Activated CD4-positive, alpha-beta T cell treated with anti-CD3 and anti-CD28 coated beads, Interleukin-2, amount 50 U/mL, for 4 hours (primary cell): ENCODE measurements at regions not wholly inside any gene's neighbourhood (a gene's known extent, or its start where the extent isn't known, plus 50 kb on each side); places are given as distances from the start of the nearest gene placed in this dataset.

Experiments used
- DNase-seq, 2 experiments: peaks; one replicate each; pipeline ENCODE4 v3.0.0-alpha.2; 2020

- DNase-seq = peak; percentile 76 to 78
Observed at GRCh38 chr6:25070547-25071366, 135.0 kb upstream of the RIPOR2 start.

GRCh38 chr6:25078141-25078540 lies 142.4 kb upstream of the RIPOR2 start:
- no peak for DNase-seq

DNA sequence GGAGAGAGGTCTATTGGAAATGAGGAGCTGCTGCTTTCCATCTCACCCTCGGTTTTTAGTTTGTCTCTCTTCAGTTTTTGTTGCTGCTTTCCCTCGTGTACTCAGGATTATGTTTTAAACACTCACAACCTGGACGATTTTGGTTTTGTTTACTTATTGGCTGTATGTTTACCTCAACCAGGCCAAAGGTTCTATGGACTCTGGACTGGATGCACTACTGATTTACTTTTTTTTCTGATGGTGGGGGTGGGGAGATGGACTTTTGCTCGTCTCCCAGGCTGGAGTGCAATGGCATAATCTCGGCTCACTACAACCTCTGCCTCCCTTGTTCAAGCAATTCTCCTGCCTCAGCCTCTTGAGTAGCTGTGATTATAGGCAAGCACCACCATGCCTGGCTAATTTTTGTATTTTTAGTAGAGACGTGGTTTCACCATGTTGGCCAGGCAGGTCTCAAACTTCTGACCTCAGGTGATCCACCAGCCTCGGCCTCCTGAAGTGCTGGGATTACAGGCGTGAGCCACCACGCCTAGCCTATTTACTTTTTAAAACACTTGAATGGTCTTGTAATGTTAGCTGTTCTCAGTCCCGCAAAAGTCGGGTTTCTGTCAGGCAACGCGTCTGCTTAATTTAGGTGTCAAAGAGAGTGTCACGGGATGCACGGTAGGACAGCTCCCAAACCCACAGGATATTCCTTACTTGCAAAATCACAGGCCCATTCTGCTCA lies 148.2 kb upstream of the RIPOR2 start:
- no peak for DNase-seq

GRCh38 chr6:25084508-25084833 lies 148.7 kb upstream of the RIPOR2 start:
- DNase-seq = no peak

DNA sequence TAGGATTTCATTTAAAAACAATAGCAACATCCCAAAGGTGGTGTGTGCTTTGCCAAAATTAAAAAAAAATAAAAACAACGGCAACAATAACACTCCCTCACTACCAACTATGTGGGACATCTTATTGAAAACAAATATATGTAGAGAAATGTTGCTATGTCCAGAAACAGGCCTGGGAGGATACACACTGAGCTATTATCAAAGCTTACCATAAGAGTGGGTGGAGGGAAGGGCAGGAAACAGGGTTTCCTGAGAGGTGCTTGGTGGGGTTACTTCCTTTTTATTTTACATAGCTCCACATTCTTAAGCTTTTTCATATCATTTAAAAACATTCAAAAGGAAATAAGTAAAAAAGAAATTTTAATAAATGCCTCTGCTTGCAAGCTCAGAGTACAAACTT lies 150.0 kb upstream of the RIPOR2 start:
- no peak for DNase-seq

GRCh38 chr6:25086500-25087091 lies 150.8 kb upstream of the RIPOR2 start:
- no peak for DNase-seq

DNA sequence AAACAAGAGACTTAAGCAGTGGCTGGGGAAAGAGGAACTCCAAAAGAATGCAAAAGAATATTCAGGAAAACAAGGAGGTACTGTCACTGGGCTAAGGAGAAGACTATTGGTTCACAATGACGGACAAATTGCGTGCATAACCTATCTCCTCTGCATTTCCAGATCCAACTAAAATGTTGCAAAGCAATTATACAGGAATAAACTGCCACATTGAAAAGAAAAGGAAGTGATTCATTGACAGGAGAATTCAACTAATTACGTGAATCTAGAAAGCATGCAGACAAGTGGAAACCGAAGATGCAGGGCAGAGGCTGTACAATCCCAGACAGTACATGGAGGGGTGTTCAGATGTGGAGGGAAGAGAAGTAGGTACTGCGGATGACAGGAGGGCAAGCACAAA lies 152.8 kb upstream of the RIPOR2 start:
- no peak for DNase-seq

GRCh38 chr6:25089442-25089841 lies 153.7 kb upstream of the RIPOR2 start:
- no peak for DNase-seq

DNA sequence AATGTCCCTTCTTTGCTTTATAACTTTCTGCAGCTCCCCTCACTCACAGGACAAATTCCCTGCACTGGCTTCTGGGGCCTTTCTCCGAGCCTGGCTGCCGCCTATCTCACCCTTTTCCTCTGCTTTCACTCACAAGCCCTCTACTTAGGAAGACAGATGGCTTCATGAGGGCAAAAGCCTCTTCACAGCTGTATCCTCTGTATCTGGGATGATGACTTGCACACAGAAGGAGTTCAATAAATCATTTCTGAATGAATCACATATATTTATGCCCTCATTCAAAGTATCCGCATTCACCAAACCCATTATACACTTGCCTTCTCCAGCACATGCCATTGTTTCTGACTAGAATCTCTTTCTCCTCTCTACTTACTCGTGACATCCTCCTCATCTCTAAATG lies 159.0 kb upstream of the RIPOR2 start:
- no peak for DNase-seq

DNA sequence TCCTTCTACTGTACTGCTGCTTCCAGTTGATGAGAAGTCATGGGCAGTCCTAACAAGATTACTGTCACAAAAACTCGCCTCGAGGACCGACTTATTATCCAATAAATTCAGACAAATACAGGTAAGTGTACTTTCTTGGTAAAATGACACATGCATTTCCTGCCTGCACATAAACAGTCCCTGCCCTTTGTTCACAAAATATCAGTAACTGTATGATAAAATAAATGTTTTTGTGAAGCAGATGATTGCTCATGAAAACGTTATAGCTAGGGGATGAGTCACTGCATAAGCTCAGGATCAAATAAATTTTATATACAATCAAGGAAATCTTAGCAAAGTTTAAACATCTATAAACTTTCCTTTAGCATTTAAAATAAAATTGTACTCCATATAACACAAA lies 164.5 kb upstream of the RIPOR2 start:
- no peak for DNase-seq

GRCh38 chr6:25103603-25104002 lies 167.8 kb upstream of the RIPOR2 start:
- DNase-seq = no peak

GRCh38 chr6:25105070-25105925 lies 169.5 kb upstream of the RIPOR2 start:
- no peak for DNase-seq

GRCh38 chr6:25107218-25107617 lies 171.5 kb upstream of the RIPOR2 start:
- DNase-seq = no peak

DNA sequence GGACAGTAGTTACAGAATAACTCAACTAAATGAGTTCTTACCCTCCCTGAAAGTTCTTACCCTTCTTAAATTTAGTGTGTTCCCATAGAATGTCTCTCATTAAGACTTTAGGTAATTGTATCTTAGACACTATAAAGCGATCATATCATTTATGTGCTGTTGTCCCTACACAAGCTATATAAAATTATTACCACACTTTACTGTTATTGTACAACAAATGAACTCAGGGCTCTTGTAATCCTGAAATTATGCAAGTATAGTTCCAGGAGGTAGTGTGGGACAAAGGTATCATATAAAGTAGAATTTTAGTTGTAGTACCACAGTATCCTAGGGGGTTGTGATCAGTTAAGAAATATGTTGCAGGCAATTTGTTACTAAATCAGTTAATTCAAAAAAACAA lies 167.4 kb upstream of the CARMIL1 start:
- DNase-seq = no peak

GRCh38 chr6:25112322-25112773 lies 166.8 kb upstream of the CARMIL1 start:
- no peak for DNase-seq

DNA sequence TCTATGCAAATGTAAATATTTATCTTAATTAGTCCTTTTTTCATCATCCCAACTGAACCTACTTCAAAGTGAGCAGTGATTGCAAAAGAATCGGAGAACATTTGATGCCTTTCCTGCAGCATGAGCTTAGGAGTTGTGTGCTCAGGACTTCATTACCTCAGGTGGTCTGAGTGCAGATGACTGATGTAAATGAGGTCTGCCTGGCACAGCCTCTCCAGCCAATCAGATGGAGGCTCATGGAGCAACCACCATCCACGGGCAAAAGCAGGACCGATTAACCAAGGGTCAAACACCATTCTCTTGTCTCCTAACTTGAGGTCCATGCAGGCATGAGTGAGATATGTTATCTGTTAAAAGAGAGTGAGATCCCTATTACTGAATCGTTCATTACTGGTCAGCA lies 165.7 kb upstream of the CARMIL1 start:
- no peak for DNase-seq

GRCh38 chr6:25118038-25118437 lies 161.1 kb upstream of the CARMIL1 start:
- DNase-seq = no peak

DNA sequence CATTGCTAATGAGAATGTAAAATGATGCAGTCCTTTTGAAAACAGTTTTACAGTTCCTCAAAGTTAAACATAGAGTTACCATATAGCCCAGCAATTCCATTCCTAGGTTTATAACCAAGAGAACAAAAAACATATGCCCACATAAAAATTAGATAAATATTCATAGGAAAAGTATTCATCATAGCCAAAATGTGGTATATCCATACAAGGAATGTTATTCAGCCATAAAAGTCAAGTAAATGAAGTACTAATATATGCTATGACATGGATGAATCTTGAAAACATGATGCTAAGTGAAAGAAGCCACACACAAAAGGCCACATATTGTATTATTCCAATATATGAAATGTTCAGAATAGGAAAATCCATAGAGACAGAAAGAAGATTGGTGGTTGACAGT lies 158.0 kb upstream of the CARMIL1 start:
- no peak for DNase-seq

DNA sequence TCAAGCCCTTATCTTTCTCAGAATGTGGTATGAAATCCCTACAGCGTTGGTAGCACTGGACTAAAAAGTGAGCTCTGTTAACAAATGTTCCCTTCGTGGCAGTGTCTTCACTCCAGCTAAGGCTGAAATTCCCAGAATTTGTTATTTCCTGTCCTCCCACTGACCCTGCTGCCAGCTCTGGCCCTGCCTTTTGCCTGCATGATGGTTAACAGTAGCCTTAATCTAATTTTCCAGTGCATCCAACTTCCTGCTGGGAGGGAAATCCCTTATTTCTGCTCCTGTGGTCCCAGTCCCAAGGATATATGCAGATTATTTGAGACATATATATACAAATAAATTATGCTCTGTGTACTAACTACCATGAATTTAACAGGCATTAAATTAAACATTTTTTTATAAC lies 157.2 kb upstream of the CARMIL1 start:
- DNase-seq = no peak

GRCh38 chr6:25122622-25123237 lies 156.4 kb upstream of the CARMIL1 start:
- DNase-seq = no peak

DNA sequence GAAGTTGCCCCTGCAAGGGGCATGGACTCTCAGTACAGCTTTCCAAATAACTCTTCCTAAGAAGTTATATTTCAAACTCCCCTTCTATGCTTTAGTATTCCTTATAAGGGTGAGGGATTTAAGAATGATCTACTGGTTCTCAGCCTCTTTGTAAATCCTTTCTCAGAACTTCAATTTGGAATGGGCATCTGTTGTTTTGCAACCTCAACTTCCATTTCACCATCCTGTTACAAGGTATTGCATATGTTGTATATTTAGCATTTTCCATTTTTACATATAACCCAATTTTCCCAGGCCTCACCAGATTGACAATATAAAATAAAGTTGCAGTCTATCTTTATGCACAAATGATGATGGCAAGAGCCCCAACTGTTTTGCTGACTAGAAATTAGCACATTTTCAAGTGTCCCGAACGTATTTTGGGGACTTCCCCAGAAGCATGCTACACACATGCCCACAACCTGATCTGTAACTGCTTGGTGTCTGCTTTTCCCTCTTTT lies 154.9 kb upstream of the CARMIL1 start:
- DNase-seq = no peak

GRCh38 chr6:25125736-25126135 lies 153.4 kb upstream of the CARMIL1 start:
- no peak for DNase-seq
